NCI-H226 (cell line): ENCODE measurements at regions not wholly inside any gene's neighbourhood (a gene's known extent, or its start where the extent isn't known, plus 50 kb on each side); places are given as distances from the start of the nearest gene placed in this dataset.
A peak's percentile ranks its signal among the peaks of the same experiment; 100 is the strongest.

Source experiments
- DNase-seq: peaks from one replicate; pipeline ENCODE4 v3.0.0-alpha.2; 2015

DNA sequence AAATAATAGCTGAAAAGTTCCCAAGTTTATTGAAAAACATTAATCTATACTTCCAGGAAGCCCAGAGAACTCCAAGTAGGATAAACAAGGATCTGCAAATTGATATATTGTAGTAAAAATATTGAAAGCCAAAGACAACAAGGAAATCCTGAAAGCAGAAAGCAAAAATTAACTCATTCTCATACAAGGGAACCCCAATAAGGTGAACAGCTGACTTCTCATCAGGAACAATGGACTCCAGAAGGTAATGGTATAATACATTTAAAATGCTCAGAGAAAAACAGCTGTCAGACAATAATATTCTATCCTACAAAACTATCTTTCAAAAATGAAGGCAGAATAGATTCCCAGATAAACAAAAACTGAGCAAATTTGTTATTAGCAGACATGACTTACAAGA is 138.1 kb upstream of the BMP4 start:
- no peak for DNase-seq

DNA sequence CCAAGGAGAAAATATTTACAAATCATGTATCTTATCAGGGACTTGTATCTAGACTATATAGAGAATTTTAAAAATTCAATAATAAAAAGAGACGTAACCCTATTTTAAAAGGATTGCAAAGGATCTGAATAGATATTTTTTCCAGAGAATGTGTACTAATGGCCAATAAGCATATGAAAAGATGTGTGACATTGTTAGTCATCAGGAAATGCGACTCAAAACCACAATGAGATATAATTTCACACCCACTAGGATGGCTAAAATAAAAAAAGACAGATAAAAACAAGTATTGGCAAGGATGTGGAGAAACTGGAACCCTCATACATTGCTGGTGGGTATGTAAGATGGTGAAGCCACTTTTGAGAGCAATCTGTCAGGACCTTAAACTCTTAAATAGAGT is 141.9 kb upstream of the BMP4 start:
- peak; percentile 53 for DNase-seq

DNA sequence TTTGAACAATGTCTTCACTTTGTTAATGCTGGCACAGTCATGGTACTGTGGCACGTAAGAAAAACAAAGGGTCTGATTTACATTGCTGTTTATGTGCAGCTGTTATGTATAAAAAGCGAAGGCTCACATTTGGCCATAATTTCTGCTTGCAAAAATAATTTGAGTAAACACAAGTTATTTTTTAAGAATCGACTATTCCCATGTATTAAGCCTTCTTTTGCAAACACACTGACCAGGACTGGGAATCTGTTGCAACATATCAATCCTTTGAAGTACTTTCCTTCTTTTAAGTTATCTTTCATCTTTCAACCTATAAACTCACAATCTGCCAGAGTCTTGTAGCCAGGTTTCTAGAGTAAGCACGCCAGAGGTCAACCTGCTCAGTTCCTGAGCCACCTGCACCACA is 145.4 kb upstream of the BMP4 start:
- no peak for DNase-seq

DNA sequence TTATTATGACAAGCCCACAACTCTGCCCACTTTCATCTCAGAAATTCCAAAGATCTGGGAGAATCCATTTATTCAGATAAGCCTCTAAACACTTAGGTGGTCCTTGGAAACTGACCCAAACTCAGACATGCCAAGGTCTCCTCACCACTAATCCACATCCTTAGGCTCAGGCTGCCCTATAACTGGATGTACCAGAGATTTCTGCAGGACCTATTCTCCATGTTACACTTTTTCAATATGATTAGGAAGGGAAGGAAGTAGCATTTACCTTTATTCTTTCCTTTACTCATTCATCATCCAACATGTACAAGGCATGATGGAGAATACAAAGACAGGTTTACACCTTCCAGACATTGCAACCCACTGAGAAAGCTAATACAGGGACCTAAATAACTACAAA is 145.9 kb upstream of the BMP4 start:
- DNase-seq: no peak

DNA sequence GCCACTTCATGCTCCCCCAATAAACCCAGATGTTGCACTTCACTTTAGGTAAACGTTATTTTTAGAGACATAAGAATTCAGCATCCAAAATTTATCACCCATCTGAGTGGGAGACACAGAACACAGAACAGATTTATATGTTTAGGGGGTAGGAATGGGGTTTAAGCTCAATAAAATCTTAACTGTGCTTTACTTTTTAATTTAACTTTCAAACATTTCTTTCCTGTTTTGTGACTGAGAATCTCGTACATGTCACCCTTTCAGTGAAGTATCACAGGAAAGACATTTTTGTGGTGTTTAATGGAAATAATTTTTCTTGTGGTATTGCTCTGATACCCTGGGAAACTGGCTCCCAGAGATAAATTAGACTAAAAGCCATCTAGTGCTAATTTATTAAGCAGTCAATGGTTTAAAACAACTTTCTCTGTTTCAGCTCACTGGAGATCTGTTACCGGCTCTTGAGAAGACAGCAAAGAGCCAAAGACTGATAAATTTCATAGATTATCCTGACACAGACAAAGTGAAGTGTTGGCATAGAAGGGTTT is 148.0 kb upstream of the BMP4 start:
- no peak for DNase-seq

DNA sequence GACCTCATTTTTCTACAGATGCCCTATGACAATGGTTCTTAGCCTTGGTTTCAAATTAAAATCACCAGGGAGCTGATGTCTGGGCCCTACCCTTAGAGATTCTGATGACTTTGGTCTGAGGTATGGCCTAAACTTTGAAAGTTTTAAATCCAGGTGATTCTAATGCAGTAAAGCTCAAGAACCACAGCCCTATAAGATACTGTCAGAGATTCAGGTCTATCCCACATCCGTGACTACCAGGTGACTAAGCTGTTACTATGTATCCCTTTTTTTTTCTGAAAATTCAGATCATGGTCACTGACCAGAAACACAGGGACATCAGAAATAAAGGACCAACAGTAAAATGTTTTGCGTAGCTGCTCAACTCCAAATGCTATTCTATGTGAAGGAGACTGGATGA is 148.8 kb upstream of the BMP4 start:
- no peak for DNase-seq

DNA sequence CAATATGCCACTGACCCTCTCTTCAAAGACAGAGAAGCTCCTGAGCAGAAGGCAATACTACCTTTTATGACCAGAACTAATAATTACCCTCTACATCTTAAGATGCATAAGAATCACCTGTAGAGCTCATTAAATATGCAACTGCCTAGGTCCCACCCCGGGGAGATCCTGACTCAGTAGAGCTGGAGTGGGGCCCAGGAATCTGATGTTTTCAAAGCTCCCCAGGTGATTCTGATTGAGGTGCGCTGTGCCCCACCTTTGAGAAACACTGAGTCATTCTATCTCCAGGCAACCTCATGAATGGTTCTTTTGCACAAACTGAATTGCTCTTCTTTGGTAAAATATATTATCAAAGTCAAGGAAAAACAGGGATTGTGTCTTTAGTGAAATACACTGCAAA is 149.3 kb upstream of the BMP4 start:
- DNase-seq: no peak

- DNase-seq: peak; percentile 61
These were observed 150.2 kb upstream of the BMP4 start for GRCh38 chr14:54106661-54107377.

- DNase-seq: peak; percentile 95
These were observed 152.2 kb upstream of the BMP4 start for GRCh38 chr14:54108481-54109471.

DNA sequence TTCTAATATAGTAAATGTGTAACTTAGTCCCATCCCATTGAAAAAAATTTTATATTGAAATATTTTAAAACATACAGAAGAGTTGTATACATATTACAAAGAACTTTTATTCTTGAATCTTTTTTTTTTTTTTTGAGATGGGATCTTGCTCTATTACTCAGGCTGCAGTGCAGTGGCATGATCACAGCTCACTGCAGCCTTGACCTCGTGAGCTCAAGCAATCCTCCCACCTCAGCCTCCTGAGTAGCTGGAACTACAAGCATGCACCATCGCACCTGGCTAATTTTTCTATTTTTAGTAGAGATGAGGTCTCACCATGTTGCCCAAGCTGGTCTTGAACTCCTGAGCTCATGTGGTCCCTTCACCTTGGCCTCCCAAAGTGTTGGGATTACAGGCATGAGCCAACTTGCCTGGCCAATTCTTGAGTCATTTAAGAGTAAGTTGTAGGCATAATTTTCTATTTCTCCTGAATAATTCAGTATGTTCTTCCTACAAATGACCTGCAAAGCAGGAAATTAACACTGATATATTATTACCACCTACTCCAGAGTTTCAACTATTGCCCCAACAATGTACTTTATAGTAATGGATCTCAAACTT is 153.0 kb upstream of the BMP4 start:
- no peak for DNase-seq

- DNase-seq: no peak
These were observed 158.3 kb upstream of the BMP4 start for GRCh38 chr14:54114941-54115340.

DNA sequence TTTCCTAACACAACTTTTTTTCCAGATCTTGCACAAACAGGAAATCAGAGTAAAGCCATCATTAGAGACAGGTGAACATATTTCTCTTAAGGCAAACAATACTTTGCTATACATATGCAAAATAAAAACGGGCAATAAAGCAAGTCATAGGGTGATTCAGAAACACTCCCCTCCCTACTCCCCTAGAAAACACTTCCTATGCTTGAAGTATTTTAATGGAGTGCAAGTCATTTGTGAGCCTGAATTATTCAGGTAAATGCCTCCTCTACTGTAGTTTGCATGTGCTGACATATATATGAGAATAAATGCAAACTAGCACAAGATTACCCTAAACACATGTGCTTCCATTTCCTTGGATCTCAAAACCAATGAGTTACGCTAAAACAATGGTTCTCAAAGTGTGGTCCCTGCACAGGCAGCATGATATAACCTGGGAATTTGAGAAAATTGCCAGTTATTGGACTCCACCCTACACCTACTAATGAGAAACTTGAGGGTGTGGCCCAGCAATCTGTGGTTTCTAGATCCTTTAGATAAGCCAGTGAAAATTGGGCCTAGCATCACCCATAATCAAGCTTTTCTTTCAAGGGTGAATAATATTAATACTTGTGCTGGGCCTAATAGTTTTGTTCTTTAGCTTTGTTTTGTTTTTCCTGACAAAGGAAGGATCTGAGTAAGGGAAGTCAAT is 159.7 kb upstream of the BMP4 start:
- no peak for DNase-seq

GRCh38 chr14:54116972-54117371 is 160.3 kb upstream of the BMP4 start:
- peak; percentile 5 for DNase-seq

DNA sequence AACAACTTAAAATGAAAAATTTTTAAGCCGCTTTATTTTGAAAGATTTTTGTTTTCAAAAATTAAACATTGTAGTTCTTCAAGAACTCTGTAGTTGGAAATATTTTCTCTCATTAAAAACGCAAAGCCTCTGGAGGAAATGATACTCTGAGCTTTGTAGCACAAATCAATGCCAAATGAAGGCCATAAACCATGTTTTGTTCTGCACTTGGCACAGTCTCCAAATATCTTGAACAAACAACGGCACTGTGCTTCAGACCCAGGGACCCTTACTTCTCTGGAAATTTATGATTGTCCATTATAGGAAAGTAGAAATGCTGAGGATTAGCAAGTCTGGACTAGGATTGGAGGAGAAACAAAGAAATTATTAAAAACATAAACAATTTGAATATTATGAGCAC is 160.8 kb upstream of the BMP4 start:
- DNase-seq: no peak

- DNase-seq: no peak
These were observed 161.3 kb upstream of the BMP4 start for GRCh38 chr14:54117924-54118323.

DNA sequence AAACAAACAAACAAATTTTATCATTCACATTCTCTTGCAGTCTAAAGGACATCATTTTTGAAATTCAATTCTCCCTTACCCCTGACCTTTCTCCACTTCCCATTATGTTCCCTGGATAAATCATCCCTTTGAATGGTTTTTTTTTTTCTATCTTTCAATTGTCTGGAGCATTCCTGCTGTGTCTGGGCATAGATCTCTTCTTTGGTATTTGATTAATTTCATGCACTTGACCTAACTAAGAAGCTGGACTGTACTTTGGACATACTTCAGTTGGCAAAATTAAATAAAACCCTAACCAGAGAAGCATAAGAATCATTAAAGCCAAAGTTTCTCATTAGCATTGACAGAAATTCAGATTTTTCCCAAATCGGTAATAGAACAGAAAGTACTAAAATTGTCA is 163.6 kb upstream of the BMP4 start:
- no peak for DNase-seq

GRCh38 chr14:54121466-54122027 is 164.9 kb upstream of the BMP4 start:
- DNase-seq: no peak

GRCh38 chr14:54123841-54124240 is 167.2 kb upstream of the BMP4 start:
- DNase-seq: no peak

DNA sequence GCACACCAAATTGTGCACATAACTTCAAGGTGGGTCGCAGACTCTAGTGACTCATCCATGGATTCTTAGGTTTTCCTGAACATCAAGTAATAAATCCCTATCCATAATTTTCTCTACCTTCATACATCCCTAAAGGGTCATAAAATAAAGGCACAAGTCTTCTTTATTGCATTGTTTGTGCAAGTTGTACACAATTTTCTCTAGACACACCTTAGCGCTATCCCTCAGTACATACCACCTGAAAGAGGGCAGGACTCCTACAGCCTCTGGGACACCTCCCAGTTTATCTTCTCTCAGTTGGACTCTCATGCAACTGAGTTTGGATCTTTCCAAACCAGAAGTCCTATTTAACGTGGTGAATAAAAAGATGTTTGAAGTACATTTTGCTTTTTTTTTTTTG is 168.5 kb upstream of the BMP4 start:
- DNase-seq: no peak

DNA sequence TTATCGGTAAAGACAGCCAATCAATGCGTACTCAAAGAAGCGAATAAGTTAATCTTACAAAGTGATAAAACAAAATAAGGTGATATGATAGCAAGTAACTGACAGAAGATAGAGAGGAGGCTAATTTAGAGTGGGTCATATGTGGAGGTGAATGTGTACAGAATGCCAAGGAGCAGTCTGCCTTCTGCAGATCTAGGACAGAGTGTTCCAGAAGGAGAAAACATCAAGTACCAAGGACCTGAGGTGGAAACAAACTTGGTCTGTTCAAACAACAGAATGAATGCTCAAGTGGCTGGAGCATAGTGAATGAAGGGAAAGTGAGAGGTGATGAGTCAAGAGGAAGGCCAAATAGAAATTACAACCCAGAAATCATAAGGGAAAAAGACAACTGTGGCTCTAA is 170.3 kb upstream of the BMP4 start:
- no peak for DNase-seq

GRCh38 chr14:54127526-54127925 is 170.9 kb upstream of the BMP4 start:
- DNase-seq: peak; percentile 36

DNA sequence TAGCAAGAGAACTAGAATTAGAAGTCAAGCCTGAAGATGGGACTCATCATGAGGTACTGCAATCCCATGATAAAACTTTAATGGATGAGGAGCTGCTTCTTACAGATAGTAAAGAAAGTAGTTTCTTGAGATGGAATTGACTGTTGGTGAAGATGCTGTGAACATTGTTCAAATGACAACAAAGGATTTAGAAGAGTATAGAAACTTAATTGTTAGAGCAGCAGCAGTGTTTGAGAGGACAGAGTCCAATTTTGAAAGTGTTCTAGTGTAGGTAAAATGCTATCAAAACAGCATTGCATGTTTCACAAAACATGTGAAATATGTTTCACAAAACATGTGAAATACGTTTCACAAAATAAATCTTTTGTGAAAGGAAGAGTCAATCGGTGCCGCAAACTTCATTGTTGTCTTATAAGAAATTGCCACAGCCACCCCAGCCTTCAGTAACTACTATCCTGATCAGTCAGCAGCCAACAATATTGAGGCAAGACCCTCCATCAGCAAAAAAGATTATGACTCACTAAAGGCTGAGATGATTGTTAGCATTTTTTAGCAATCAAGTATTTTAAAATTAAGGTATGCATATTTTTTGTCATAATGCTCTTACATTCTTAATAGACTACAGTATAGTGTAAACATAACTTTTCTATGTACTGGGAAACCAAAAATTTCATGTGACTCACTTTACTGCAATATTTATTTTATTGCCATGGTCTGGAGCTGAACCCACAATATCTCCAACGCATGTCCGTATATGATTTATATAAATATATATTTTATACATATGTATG is 173.4 kb upstream of the BMP4 start:
- no peak for DNase-seq
